ENCODE measurements at regions not wholly inside any gene's neighbourhood (a gene's known extent, or its start where the extent isn't known, plus 50 kb on each side); places are given as distances from the start of the nearest gene placed in this dataset.

DNA sequence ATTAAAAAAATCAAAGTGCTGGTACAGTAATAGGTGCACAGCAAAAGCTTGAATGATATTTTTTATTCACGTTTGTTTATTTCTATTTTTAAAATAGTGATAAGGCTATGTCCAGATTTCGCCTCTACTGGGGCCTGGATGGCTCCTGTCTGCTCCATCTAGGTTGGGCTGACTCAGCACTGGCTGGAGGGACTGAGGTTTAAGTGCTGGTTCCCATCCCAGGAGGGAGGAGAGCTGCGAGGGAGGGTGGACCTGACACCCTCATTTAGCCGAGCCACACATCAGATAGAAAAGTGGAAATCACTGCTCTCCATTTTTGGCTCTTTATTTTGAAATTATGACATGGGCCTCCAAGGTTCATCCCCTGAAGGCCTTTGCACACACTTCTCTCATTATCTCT lies 95.4 kb upstream of the AGBL1 start:
- ATAC-seq: no peak

DNA sequence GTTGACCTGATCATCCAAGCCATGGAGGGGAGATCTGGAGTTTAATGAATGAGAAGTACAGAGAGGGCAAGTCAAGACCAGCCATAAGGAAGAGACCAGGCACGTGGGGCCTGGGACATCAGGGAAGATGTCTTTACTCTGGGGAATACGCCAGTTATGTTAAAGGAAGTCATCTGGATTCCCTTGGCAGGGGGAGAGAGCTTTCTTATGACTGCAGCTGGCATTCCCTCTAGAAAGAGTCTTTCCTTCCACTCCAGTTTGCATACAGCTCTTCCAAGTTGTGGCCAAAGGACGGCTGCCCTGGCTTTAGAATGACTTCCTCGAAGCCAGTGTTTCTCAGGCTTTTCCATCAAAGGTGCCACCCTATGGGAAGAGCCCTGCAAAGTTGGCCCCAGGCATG lies 93.6 kb upstream of the AGBL1 start:
- ATAC-seq: no peak

GRCh38 chr15:85986741-85987140 lies 92.9 kb upstream of the AGBL1 start:
- no peak for ATAC-seq

DNA sequence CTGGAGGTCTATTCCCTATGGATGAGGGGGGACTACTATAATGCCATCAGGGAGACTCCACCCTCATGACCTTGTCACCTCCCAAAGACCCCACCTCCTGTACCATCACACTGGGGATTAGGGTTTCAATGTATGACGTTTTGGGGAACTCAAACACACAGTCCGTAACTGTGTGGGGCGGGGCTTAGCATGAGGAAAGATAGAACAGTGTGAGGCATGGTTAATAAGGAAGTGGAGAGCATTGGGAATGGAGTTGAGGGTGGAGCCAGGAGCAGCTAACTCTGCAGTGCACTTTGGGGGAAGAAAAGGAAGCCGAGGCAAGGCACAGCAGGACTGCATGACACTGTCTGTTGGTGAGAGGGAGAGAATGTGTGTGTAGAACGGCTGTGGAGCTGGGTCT lies 90.9 kb upstream of the AGBL1 start:
- ATAC-seq: no peak

DNA sequence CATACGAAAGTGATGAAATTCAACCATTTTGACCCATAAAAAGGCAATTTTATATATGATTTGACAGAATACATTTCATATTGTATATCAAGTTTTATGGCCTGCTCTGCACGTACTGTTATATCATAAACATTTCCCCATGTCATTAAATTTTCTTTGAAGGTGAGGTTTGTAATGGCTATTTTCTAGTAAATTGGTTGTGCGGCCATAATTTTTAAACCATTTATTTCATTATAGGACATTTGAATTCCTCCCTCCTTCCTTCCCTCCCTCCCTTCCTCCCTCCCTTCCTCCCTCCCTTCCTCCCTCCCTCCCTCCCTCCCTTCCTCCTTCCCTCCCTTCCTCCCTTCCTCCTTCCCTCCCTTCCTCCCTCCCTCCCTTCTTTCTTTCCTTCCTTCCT lies 87.4 kb upstream of the AGBL1 start:
- ATAC-seq: no peak

DNA sequence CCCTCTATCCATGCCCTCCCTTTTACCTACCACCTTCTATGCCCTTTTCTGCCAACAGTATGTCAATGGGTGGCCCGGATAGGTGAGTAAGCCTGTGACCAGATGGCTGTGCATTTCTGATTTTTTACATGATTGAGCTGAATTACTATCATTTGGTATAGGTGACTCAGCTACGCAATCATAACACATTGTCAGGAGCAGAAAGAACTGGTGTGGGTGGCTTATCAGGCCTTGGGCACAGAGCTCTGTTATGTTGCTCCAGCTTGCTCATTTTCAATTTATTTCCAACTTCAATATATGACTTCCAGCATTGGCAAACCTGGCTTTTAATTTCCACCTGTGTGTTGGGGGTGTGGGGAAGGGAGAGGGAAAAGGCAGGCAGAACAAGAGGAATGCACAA lies 86.6 kb upstream of the AGBL1 start:
- no peak for ATAC-seq

DNA sequence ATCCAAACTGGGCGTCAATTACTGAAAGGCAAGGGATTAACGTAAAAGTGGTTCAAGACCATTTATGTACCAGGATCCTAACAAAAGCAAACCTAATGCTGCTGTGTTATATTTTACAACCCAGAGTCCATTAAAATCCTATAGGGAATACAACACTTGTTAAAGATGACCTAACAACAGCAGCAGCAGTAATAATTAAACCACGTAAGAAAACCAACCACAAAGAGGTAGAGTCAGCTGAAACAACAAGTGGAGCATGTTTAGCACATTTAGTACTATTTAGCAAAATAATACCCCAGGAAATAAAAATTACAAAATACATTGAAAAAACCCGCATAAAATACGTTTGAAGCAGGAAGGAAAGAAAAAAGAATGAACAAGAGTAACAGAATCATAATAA lies 82.1 kb upstream of the AGBL1 start:
- no peak for ATAC-seq

DNA sequence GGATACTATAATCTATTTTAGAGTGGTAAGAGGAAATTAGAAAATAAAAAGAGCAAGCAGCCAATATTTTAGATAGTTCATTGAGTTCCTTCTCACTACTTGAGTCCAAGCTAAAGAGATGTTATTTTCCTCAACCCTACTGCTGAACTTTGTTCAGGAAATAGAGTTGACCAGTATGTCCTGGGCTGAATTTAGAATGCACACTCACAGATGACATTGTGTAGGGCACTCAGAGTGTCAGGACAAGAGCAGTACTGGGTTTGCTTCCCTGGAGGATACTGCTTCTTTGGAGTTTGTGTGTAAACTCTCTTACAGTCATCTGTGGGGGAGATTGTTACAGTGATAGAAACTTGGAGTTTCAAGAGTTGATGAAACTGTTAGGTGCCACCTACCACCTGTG lies 80.0 kb upstream of the AGBL1 start:
- no peak for ATAC-seq

GRCh38 chr15:86001200-86001599 lies 78.5 kb upstream of the AGBL1 start:
- ATAC-seq: no peak

DNA sequence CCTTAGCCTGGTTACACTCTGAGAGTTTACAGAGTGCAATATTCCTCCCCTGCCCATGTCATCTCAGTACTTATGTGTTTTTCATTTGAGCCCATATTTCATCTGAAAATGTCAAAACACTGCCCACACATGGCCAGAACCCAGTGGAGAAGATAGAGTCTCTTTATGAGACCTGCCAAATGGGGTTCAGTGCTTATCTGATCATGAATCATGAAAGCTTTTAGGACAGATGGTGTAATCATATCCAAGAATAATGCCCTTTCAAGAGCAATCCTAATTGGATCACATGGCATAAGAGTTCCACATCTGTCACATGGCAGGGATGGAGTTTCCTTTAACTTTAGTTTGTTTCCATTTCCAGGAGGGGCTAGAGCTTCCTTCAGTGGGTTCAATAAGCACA lies 77.2 kb upstream of the AGBL1 start:
- ATAC-seq: no peak

GRCh38 chr15:86004061-86004460 lies 75.6 kb upstream of the AGBL1 start:
- no peak for ATAC-seq

GRCh38 chr15:86006546-86006945 lies 73.1 kb upstream of the AGBL1 start:
- ATAC-seq: no peak

- no peak for ATAC-seq
Measured at GRCh38 chr15:86009727-86010126, 69.9 kb upstream of the AGBL1 start.

DNA sequence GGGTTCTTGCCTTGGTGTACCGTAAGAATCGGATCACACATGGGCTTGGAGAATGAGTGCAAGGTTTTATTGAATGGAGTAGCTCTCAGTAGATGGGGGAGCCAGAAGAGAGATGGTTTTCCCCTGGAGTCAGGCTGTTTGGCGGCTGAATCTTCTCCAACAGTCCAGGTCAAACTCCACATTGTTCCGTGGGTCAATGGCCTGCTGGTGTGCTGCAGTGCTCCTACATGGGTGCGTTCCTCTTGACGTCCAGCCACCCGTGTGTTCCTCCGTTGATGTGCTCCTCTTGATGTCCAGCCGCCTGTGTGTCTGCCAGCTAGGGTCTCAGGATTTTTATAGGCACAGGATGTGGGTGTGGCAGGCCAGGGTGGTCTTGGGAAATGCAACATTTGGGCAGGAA lies 69.3 kb upstream of the AGBL1 start:
- ATAC-seq: no peak

GRCh38 chr15:86010891-86011290 lies 68.8 kb upstream of the AGBL1 start:
- ATAC-seq: no peak

- no peak for ATAC-seq
Measured at GRCh38 chr15:86014016-86014415, 65.7 kb upstream of the AGBL1 start.

GRCh38 chr15:86016750-86017149 lies 62.9 kb upstream of the AGBL1 start:
- no peak for ATAC-seq

DNA sequence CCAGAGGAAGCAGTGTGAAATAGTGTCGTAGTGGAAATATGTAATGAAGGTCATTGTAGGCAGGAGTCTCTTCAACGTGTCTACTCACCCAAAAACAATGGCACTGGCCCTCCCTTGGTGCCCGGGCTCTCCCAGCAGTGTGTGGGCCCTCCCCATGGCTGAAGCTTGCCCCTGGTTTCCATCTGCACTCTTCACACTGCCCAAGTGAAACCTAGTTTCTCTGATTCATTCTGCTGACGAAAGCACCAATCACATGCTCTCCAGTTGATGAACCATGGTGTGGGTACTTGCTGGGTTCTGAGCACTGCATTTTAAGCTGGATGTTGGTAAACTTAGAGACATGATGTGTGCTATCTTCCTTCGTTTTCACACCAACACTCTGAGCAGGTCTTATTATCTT lies 61.0 kb upstream of the AGBL1 start:
- ATAC-seq: no peak

DNA sequence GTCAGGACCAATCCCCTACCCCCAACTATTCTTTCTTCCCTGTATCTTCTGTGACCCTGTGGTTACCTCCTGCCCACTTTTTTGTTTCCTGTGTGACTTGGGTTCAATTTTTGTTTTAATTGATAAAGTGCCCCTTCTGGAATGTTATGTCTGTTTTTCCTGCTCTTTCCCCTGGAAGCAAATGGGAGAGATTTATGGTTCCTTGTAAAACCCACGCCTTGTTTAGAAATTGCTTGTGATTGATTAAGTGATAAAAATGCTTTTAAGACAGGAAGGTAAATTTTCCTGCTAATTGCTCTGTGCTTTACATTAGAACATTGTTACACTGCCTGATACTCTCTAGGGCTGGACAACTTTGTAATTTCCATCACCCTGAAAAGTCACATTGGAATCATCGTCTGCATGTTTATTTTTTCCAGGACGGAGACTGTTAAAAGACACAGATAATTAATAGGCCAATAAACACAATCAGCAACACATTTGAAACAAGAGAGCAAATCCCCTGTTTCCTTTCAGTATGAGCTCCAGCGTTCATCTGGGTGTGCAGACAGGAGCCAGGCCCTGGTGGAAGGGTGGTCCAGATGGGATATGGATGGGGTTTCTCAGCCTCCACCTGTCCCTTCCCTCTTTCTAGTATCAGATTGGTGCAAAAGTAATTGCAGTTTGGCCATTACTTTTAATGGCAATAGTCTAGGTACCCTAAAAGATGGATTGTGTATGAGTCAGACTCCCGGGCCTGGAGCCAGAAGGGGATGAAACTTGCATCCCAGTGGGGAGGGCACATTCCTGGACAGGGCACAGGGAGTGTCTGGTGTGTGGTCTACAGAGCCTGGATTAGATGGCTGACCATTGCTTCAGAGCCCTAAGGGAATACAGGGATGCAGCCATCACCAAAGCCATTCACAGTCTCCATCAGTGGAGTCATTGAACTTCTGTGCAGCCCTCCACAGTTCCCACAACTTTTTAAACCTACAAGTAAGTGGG lies 58.1 kb upstream of the AGBL1 start:
- no peak for ATAC-seq

- ATAC-seq: no peak
Measured at GRCh38 chr15:86028961-86029360, 50.7 kb upstream of the AGBL1 start.
